Astrocyte (in vitro differentiated cells and primary cell): ENCODE measurements at regions not wholly inside any gene's neighbourhood (a gene's known extent, or its start where the extent isn't known, plus 50 kb on each side); places are given as distances from the start of the nearest gene placed in this dataset.

Experiments
- DNase-seq: peaks from one replicate; pipeline ENCODE4 v3.0.0-alpha.2; 2010; ENCODE audit warnings: low read depth
- FAIRE-seq: peaks from 2 replicates; lab custom pipeline; 2011; peaks lifted over from hg19 to GRCh38; lab: Jason Lieb, UNC
- H2AFZ ChIP-seq: 2 replicates; pipeline ENCODE4 v1.6.0; 2012; ENCODE audit warnings: low read depth, low read length, inconsistent platforms
- H3K27ac ChIP-seq: 2 replicates; pipeline ENCODE4 v1.5.1; 2011; ENCODE audit warnings: low read depth, low read length, inconsistent platforms
- H3K27me3 ChIP-seq: 2 replicates; pipeline ENCODE4 v1.6.0; 2011; ENCODE audit warnings: low read length, inconsistent platforms; ENCODE audit not compliant: insufficient read depth
- H3K36me3 ChIP-seq: 2 replicates; pipeline ENCODE4 v1.5.1; 2011; ENCODE audit warnings: low read length, inconsistent platforms; ENCODE audit not compliant: insufficient read depth
- H3K4me1 ChIP-seq: 2 replicates; pipeline ENCODE4 v1.5.1; 2011; ENCODE audit warnings: low read length, inconsistent platforms; ENCODE audit not compliant: insufficient read depth
- H3K4me2 ChIP-seq: 2 replicates; pipeline ENCODE4 v1.6.0; 2012; ENCODE audit warnings: low read length, inconsistent platforms
- H3K4me3 ChIP-seq: 2 replicates; pipeline ENCODE4 v1.5.1; 2011; ENCODE audit warnings: low read depth, mild to moderate bottlenecking, low read length, inconsistent platforms; ENCODE audit not compliant: insufficient read depth
- H3K79me2 ChIP-seq: 2 replicates; pipeline ENCODE4 v1.6.0; 2012; ENCODE audit warnings: mild to moderate bottlenecking, low read length, inconsistent platforms; ENCODE audit not compliant: insufficient read depth
- H3K9ac ChIP-seq: 2 replicates; pipeline ENCODE4 v1.6.0; 2012; ENCODE audit warnings: mild to moderate bottlenecking, low read length, inconsistent platforms
- H3K9me3 ChIP-seq: 2 replicates; pipeline ENCODE4 v1.5.1; 2012; ENCODE audit warnings: low read depth, mild to moderate bottlenecking, low read length, inconsistent platforms; ENCODE audit not compliant: insufficient read depth
- H4K20me1 ChIP-seq: 2 replicates; pipeline ENCODE4 v1.6.0; 2012; ENCODE audit warnings: low read length, inconsistent platforms; ENCODE audit not compliant: insufficient read depth
- H3K27ac Mint-ChIP-seq: one replicate; pipeline ENCODE4 v1.8.0; 2021; ENCODE audit warnings: mild to moderate bottlenecking, mixed read lengths; ENCODE audit not compliant: unreplicated experiment
- H3K27me3 Mint-ChIP-seq: one replicate; pipeline ENCODE4 v1.8.0; 2021; ENCODE audit warnings: low read depth, mixed read lengths; ENCODE audit not compliant: unreplicated experiment
- H3K36me3 Mint-ChIP-seq: one replicate; pipeline ENCODE4 v1.8.0; 2021; ENCODE audit warnings: low read depth, mixed read lengths; ENCODE audit not compliant: unreplicated experiment
- H3K4me1 Mint-ChIP-seq: one replicate; pipeline ENCODE4 v1.8.0; 2021; ENCODE audit warnings: low read depth, mixed read lengths; ENCODE audit not compliant: unreplicated experiment
- H3K4me3 Mint-ChIP-seq: one replicate; pipeline ENCODE4 v1.8.0; 2021; ENCODE audit warnings: mild to moderate bottlenecking, moderate library complexity, mixed read lengths; ENCODE audit not compliant: unreplicated experiment
- H3K9me3 Mint-ChIP-seq: one replicate; pipeline ENCODE4 v1.8.0; 2021; ENCODE audit warnings: mild to moderate bottlenecking, mixed read lengths; ENCODE audit not compliant: unreplicated experiment
- CTCF ChIP-seq: IDR thresholded peaks from 2 replicates; pipeline ENCODE4 v1.5.1; 2011; ENCODE audit warnings: low read depth, mild to moderate bottlenecking, inconsistent platforms, low read length, moderate library complexity; ENCODE audit not compliant: insufficient read depth
- EZH2 ChIP-seq: IDR thresholded peaks from 2 replicates; pipeline ENCODE4 v1.6.1; 2012; ENCODE audit warnings: mild to moderate bottlenecking, low read length, inconsistent platforms; ENCODE audit not compliant: insufficient read depth

- no peak overlapping the region for H2AFZ ChIP-seq
- H3K27me3 ChIP-seq, result no peaks in the 10 kb centered on the region
- H3K36me3 ChIP-seq, result no peaks in the 10 kb centered on the region
- no peak overlapping the region for H3K4me2 ChIP-seq
- no peak overlapping the region for H3K4me3 ChIP-seq
- peaks cover 2% of the 10 kb centered on the region for H3K4me1 ChIP-seq
- Mint-ChIP-seq H3K36me3 (no peaks in the 10 kb centered on the region), H3K9me3 (no peaks in the 10 kb centered on the region), H3K27me3 (no peaks in the 10 kb centered on the region), H3K4me3 (no peak overlapping the region), H3K4me1 (no peaks in the 10 kb centered on the region), H3K27ac (no peak overlapping the region)
- no peak overlapping the region for H3K9ac ChIP-seq
- no peak overlapping the region for H3K27ac ChIP-seq
- no peaks in the 10 kb centered on the region for H4K20me1 ChIP-seq
- TF ChIP-seq EZH2 (no peak), CTCF (no peak)
- no peak for DNase-seq
- H3K9me3 ChIP-seq, result no peaks in the 10 kb centered on the region
- no peaks in the 10 kb centered on the region for H3K79me2 ChIP-seq
- FAIRE-seq, result no peak
Observed at GRCh38 chr7:145989469-145989868, 127.1 kb upstream of the CNTNAP2 start.

GRCh38 chr7:145986248-145986874 lies 130.2 kb upstream of the CNTNAP2 start:
- Histone ChIP-seq H3K4me3 (no peak overlapping the region), H3K4me2 (no peak overlapping the region), H4K20me1 (no peaks in the 10 kb centered on the region), H2AFZ (no peak overlapping the region), H3K27ac (no peak overlapping the region), H3K36me3 (no peaks in the 10 kb centered on the region), H3K79me2 (no peaks in the 10 kb centered on the region), H3K27me3 (no peaks in the 10 kb centered on the region), H3K9ac (no peak overlapping the region), H3K4me1 (peaks cover 2% of the 10 kb centered on the region), H3K9me3 (no peaks in the 10 kb centered on the region)
- Mint-ChIP-seq H3K4me1 (no peaks in the 10 kb centered on the region), H3K36me3 (no peaks in the 10 kb centered on the region), H3K27me3 (no peaks in the 10 kb centered on the region), H3K27ac (no peak overlapping the region), H3K9me3 (no peaks in the 10 kb centered on the region), H3K4me3 (no peak overlapping the region)
- FAIRE-seq (no peak), DNase-seq (no peak)
- TF ChIP-seq EZH2, result no peak

- no peaks in the 10 kb centered on the region for H4K20me1 ChIP-seq
- H3K9me3 Mint-ChIP-seq, result peaks cover under 1% of the 10 kb centered on the region
- no peak overlapping the region for H3K4me3 ChIP-seq
- no peaks in the 10 kb centered on the region for H3K27me3 ChIP-seq
- no peaks in the 10 kb centered on the region for H3K79me2 ChIP-seq
- H3K9me3 ChIP-seq, result no peaks in the 10 kb centered on the region
- no peak overlapping the region for H3K9ac ChIP-seq
- no peak overlapping the region for H3K4me3 Mint-ChIP-seq
- H3K27ac Mint-ChIP-seq, result no peak overlapping the region
- H3K36me3 ChIP-seq, result no peaks in the 10 kb centered on the region
- FAIRE-seq (no peak), DNase-seq (no peak)
- no peaks in the 10 kb centered on the region for H3K4me1 Mint-ChIP-seq
- no peak overlapping the region for H3K4me2 ChIP-seq
- no peaks in the 10 kb centered on the region for H3K36me3 Mint-ChIP-seq
- no peak for TF ChIP-seq EZH2
- no peak overlapping the region for H2AFZ ChIP-seq
- no peaks in the 10 kb centered on the region for H3K27me3 Mint-ChIP-seq
- no peaks in the 10 kb centered on the region for H3K4me1 ChIP-seq
- H3K27ac ChIP-seq, result no peak overlapping the region
Observed at GRCh38 chr7:145978769-145979168, 137.8 kb upstream of the CNTNAP2 start.
